PC-9 (cell line): ENCODE measurements at regions not wholly inside any gene's neighbourhood (a gene's known extent, or its start where the extent isn't known, plus 50 kb on each side); places are given as distances from the start of the nearest gene placed in this dataset.
A peak's percentile ranks its signal among the peaks of the same experiment; 100 is the strongest.

Source experiments
- BruUV-seq: library from RNA; stranded (reverse); fragments of 400-500 nt; replicated peaks from 2 replicates; lab custom pipeline; 2021; lab: Mats Ljungman, UMichigan
- CTCF ChIA-PET: fragments of 300-600 bp; sonication (Branson Sonifier 250); formaldehyde crosslinking; loops from one replicate; lab custom pipeline; 2022; ENCODE audit warnings: antibody characterized with exemption; lab: Charles Lee
- POLR2A ChIA-PET: fragments of 300-600 bp; sonication (Branson Sonifier 250); formaldehyde crosslinking; loops from one replicate; lab custom pipeline; 2022; ENCODE audit warnings: antibody characterized with exemption; ENCODE audit not compliant: unreplicated experiment; lab: Charles Lee
- DNase-seq, 2 experiments: peaks; one replicate each; pipeline versions ENCODE4 v3.0.0 to v3.0.0-alpha.2; 2015 to 2022; ENCODE audit warnings: mixed read lengths in 1 of 2
- H2AFZ ChIP-seq: fragments of 200-600 bp; sonication (generic); 2 replicates; pipeline ENCODE4 v1.8.1; 2017; ENCODE audit warnings: antibody characterized with exemption
- H3F3A ChIP-seq: fragments of 200-600 bp; sonication (generic); 2 replicates; pipeline ENCODE4 v1.8.1; 2017; ENCODE audit warnings: antibody characterized with exemption, mild to moderate bottlenecking, low read depth; ENCODE audit not compliant: insufficient read depth
- H3K27ac ChIP-seq: fragments of 200-600 bp; sonication (generic); 2 replicates; pipeline ENCODE4 v1.6.1; 2016; ENCODE audit warnings: mixed run types
- H3K27me3 ChIP-seq: fragments of 200-600 bp; sonication (generic); 2 replicates; pipeline ENCODE4 v1.6.1; 2016; ENCODE audit warnings: low read depth, mixed run types; ENCODE audit not compliant: insufficient read depth
- H3K36me3 ChIP-seq: fragments of 200-600 bp; sonication (generic); 2 replicates; pipeline ENCODE4 v1.6.1; 2016; ENCODE audit warnings: low read depth, mixed run types
- H3K4me1 ChIP-seq: fragments of 200-600 bp; sonication (generic); replicated peaks from 2 replicates; pipeline ENCODE4 v1.6.1; 2016; ENCODE audit warnings: mixed run types; ENCODE audit not compliant: insufficient read depth
- H3K4me2 ChIP-seq: fragments of 200-600 bp; sonication (generic); 2 replicates; pipeline ENCODE4 v1.6.1; 2017; ENCODE audit warnings: mixed run types
- H3K4me3 ChIP-seq: fragments of 200-600 bp; sonication (generic); 2 replicates; pipeline ENCODE4 v1.6.1; 2016; ENCODE audit warnings: mixed run types
- H3K79me2 ChIP-seq: fragments of 200-600 bp; sonication (generic); 2 replicates; pipeline ENCODE4 v1.6.1; 2017; ENCODE audit warnings: low read depth, mixed run types
- H3K9me2 ChIP-seq: fragments of 200-600 bp; sonication (generic); 2 replicates; pipeline ENCODE4 v1.8.1; 2017; ENCODE audit warnings: mild to moderate bottlenecking; ENCODE audit not compliant: insufficient read depth
- H3K9me3 ChIP-seq: fragments of 200-600 bp; sonication (generic); 2 replicates; pipeline ENCODE4 v1.8.1; 2016; ENCODE audit warnings: low read depth; ENCODE audit not compliant: insufficient read depth
- H4K20me1 ChIP-seq: fragments of 200-600 bp; sonication (generic); 2 replicates; pipeline ENCODE4 v1.8.1; 2017; ENCODE audit not compliant: insufficient read depth
- CTCF ChIP-seq: fragments of 200-600 bp; sonication (generic); conservative IDR thresholded peaks from 2 replicates; pipeline ENCODE4 v1.6.1; 2017; ENCODE audit warnings: mixed run types, antibody characterized with exemption, mild to moderate bottlenecking, moderate library complexity
- EZH2 ChIP-seq: fragments of 200-600 bp; sonication (generic); IDR thresholded peaks from 2 replicates; pipeline ENCODE4 v1.8.0; 2017; ENCODE audit warnings: antibody characterized with exemption, low read depth
- intact Hi-C: fragments of 100-400 bp; cut with micrococcal nuclease; formaldehyde crosslinking; loops from one replicate; pipeline ENCODE4 v1.10.0; 2022; ENCODE audit not compliant: unreplicated experiment

DNA sequence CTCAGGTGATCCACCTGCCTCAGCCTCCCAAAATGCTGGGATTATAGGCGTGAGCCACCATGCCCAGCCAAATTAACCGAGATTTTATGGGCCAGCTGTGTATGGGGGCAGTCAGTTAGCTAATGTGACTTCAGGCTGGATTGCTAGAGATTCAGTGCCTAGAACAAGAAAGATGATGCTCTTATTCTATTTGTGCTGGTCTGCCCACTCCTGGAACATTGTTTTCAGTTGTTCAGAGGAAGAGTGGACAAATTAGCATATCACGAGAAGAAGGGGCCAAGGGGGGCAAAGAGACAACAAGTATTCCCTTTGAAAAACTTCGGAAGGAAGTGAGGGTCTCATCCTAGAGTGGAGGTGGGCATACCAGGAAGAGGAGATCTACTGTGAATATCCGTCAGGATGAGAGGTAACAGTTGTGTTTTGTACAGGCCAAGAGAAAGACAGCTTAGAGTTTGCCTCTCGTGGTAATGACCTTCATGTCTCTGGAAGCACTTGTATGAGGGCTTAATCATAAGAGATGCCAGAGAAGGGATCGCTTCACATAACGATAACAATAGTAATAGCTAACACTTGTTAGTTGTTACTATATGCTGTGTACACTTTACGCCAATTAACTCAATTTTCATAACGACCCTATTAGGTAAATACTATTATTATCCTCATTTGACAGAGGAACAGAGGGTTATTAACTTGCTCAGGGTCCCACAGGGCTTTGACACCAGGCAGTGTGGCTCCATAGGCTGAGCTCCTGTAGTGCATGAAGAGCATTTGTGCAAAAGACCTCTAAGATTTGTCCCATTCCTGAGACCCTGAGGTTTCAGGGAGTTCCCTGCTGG is 138.3 kb downstream of the DDX1 start:
- CTCF ChIA-PET, result no interaction called here
- no TSS peak for BruUV-seq
- no peak overlapping the region for H3K4me2 ChIP-seq

GRCh38 chr2:15730545-15731212 is 139.0 kb downstream of the DDX1 start:
- intact Hi-C loops, result no loop called here
- no peak for TF ChIP-seq CTCF
- no peak for TF ChIP-seq EZH2
- no peaks in the 10 kb centered on the region for H3K36me3 ChIP-seq
- ChIA-PET CTCF (no interaction called here), POLR2A (no interaction called here)
- H3K9me3 ChIP-seq, result no peaks in the 10 kb centered on the region
- peaks cover 4% of the 10 kb centered on the region; the same call in 1 of the 2 replicates for H3K4me1 ChIP-seq
- H3F3A ChIP-seq, result no peaks in the 10 kb centered on the region
- H3K4me3 ChIP-seq, result no peak overlapping the region
- no TSS peak for BruUV-seq
- peaks cover 4% of the 10 kb centered on the region; the same call in 1 of the 2 replicates for H4K20me1 ChIP-seq
- no peak overlapping the region for H2AFZ ChIP-seq
- H3K9me2 ChIP-seq, result no peaks in the 10 kb centered on the region
- H3K79me2 ChIP-seq, result no peaks in the 10 kb centered on the region
- DNase-seq, result peak; percentile 74 to 84
- H3K4me2 ChIP-seq, result no peak overlapping the region
- no peak overlapping the region for H3K27ac ChIP-seq
- H3K27me3 ChIP-seq, result peaks cover 95% of the 10 kb centered on the region

More for the DNA sequence above, 138.3 kb downstream of the DDX1 start:
- intact Hi-C loops, result no loop called here
- POLR2A ChIA-PET, result no interaction called here
- no peaks in the 10 kb centered on the region for H3K79me2 ChIP-seq
- H3F3A ChIP-seq, result no peaks in the 10 kb centered on the region
- DNase-seq, result no peak
- peaks cover 95% of the 10 kb centered on the region for H3K27me3 ChIP-seq
- no peak overlapping the region for H3K4me3 ChIP-seq
- no peak for TF ChIP-seq CTCF
- no peak for TF ChIP-seq EZH2
- no peak overlapping the region for H2AFZ ChIP-seq
- no peaks in the 10 kb centered on the region for H3K36me3 ChIP-seq
- peaks cover 4% of the 10 kb centered on the region; the same call in 1 of the 2 replicates for H4K20me1 ChIP-seq
- no peaks in the 10 kb centered on the region for H3K9me3 ChIP-seq
- H3K4me1 ChIP-seq, result peaks cover 4% of the 10 kb centered on the region; the same call in 1 of the 2 replicates
- no peak overlapping the region for H3K27ac ChIP-seq
- H3K9me2 ChIP-seq, result no peaks in the 10 kb centered on the region

GRCh38 chr2:15731213-15731888 is 139.7 kb downstream of the DDX1 start:
- TF ChIP-seq CTCF, result no peak
- no peak overlapping the region for H3K4me2 ChIP-seq
- H3K4me3 ChIP-seq, result no peak overlapping the region
- ChIA-PET CTCF (no interaction called here), POLR2A (no interaction called here)
- no TSS peak for BruUV-seq
- no peaks in the 10 kb centered on the region for H3K9me3 ChIP-seq
- intact Hi-C loops, result no loop called here
- H3K27me3 ChIP-seq, result peaks cover 95% of the 10 kb centered on the region
- H3F3A ChIP-seq, result no peaks in the 10 kb centered on the region
- H3K27ac ChIP-seq, result no peak overlapping the region
- H3K9me2 ChIP-seq, result no peaks in the 10 kb centered on the region
- DNase-seq, result no peak
- no peak overlapping the region for H2AFZ ChIP-seq
- H3K79me2 ChIP-seq, result no peaks in the 10 kb centered on the region
- peaks cover 4% of the 10 kb centered on the region; the same call in 1 of the 2 replicates for H4K20me1 ChIP-seq
- H3K36me3 ChIP-seq, result no peaks in the 10 kb centered on the region
- H3K4me1 ChIP-seq, result peaks cover 4% of the 10 kb centered on the region; the same call in 1 of the 2 replicates
